RWPE1 (cell line): ENCODE measurements at regions not wholly inside any gene's neighbourhood (a gene's known extent, or its start where the extent isn't known, plus 50 kb on each side); places are given as distances from the start of the nearest gene placed in this dataset.
A peak's percentile ranks its signal among the peaks of the same experiment; 100 is the strongest.

Experiments used
- CTCF ChIA-PET: fragments of 350-600 bp; sonication (Branson Sonifier 250); formaldehyde crosslinking; extraction: SDS; loops from one replicate; lab custom pipeline; 2021; lab: Yijun Ruan, JAX
- POLR2A ChIA-PET: fragments of 400-600 bp; formaldehyde crosslinking; extraction: SDS; loops from one replicate; lab custom pipeline; 2020; ENCODE audit warnings: antibody characterized with exemption; ENCODE audit not compliant: low non-redundant PET; lab: Yijun Ruan, JAX
- DNase-seq: peaks from one replicate; pipeline ENCODE4 v3.0.0; 2012; ENCODE audit warnings: low spot score
- H3K27ac ChIP-seq: fragments of 450-650 bp; 2 replicates; pipeline ENCODE4 v1.5.1; 2017
- TF ChIP-seq, protein P1 (sequence below): fragments of 450-650 bp; conservative IDR thresholded peaks from 2 replicates; pipeline ENCODE4 v1.5.1; 2017; ENCODE audit warnings: low read depth, mild to moderate bottlenecking

DNA sequence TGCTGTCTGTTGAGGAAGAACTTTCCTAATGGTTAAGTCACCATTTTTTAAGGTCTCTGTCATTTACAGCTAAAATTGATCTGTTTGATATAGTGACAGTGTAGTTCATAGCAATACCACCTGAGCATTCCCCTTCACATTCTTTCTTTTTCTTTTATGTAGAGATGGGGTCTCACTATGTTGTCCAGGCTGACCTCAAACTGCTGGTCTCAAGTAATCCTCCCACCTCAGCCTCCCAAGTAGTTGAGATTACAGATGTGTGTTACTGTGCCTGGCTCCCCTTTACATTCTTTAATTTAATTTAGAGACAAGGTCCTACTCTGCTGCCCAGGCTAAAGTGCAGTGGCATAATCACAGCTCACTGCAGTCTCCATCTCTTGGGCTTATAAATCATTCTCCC lies 72.7 kb upstream of the ACVR1 start:
- DNase-seq, result no peak
- no peak overlapping the region for H3K27ac ChIP-seq
- TF ChIP-seq, protein P1, sequence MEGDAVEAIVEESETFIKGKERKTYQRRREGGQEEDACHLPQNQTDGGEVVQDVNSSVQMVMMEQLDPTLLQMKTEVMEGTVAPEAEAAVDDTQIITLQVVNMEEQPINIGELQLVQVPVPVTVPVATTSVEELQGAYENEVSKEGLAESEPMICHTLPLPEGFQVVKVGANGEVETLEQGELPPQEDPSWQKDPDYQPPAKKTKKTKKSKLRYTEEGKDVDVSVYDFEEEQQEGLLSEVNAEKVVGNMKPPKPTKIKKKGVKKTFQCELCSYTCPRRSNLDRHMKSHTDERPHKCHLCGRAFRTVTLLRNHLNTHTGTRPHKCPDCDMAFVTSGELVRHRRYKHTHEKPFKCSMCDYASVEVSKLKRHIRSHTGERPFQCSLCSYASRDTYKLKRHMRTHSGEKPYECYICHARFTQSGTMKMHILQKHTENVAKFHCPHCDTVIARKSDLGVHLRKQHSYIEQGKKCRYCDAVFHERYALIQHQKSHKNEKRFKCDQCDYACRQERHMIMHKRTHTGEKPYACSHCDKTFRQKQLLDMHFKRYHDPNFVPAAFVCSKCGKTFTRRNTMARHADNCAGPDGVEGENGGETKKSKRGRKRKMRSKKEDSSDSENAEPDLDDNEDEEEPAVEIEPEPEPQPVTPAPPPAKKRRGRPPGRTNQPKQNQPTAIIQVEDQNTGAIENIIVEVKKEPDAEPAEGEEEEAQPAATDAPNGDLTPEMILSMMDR, result no peak
- ChIA-PET CTCF (interaction anchor here (0.7 kb wide), 1 partner anchor 66 kb away, joined by 3 read pairs; no protein-coding TSS in a partner anchor), POLR2A (no interaction called here)

DNA sequence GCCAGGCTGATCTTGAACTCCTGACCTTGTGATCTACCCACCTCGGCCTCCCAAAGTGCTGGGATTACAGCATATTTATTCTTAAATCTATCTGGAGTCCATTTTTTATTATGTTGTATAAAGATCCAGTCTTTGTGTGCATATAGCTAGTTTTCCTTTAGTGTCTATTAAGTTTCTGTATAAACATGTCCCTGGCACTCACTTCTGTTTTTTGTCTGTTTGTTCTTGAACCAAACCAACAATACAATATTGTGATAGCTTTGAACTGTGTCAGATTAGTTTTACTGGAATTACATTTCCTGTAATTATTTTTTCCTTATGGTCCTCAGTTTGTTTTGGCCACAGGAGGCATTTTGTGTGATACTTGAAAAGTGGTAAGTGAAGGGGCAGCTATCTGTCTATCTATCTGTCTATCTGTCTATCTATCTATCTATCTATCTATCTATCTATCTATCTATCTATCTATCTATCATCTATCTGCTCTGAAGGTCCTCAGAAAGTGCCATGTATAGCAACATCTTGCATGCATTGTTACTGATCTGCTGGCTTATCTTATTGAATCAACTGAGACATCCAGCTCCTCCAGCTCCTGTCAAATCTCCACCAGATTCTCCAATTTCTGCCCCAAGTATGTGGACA lies 70.9 kb upstream of the ACVR1 start:
- POLR2A ChIA-PET, result no interaction called here
- TF ChIP-seq, protein P1, result no peak
- CTCF ChIA-PET, result interaction anchor here (0.8 kb wide), 1 partner anchor 76 kb away, joined by 3 read pairs; no protein-coding TSS in a partner anchor
- DNase-seq, result no peak
- H3K27ac ChIP-seq, result no peak overlapping the region

DNA sequence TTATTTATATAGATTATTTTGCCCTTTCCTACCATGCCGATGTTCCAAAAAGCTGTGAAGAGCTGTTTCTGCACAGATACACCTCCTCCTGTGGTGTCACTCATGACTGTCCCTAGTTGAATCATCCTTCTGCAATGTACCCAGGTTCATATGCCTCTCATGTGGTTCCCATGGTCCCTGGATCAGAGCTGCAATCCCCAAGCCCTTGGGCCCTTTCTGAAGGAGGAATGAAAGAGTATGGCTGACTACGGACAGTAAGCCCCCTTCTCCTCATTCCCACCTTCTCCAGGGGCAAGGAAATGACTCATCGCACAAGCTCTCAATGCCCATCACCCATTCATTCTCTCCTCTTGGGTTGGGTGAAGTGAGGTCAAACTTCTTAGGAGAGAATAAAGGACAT lies 63.9 kb upstream of the ACVR1 start:
- ChIA-PET POLR2A (no interaction called here), CTCF (no interaction called here)
- no peak overlapping the region for H3K27ac ChIP-seq
- no peak for DNase-seq
- TF ChIP-seq, protein P1, result no peak

DNA sequence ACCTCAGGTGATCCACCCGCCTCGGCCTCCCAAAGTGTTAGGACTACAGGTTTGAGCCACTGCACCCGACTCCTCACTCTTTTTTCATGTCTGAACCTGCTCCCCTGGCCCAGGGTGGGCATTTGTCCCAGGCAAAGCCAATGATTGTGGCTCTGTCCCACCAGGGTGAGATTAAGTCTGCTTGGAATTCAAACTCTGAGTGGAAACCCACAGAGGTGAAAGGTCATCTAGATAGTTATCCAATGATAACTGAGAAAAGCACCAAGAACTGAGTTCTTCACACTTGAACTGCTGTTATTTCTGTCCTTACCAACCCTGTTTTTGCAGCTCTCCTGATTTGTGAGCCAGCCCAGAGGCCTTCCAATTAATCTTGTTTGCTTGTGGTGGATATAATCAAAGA lies 62.4 kb upstream of the ACVR1 start:
- TF ChIP-seq, protein P1, result no peak
- no peak for DNase-seq
- POLR2A ChIA-PET, result no interaction called here
- CTCF ChIA-PET, result no interaction called here
- no peak overlapping the region for H3K27ac ChIP-seq

DNA sequence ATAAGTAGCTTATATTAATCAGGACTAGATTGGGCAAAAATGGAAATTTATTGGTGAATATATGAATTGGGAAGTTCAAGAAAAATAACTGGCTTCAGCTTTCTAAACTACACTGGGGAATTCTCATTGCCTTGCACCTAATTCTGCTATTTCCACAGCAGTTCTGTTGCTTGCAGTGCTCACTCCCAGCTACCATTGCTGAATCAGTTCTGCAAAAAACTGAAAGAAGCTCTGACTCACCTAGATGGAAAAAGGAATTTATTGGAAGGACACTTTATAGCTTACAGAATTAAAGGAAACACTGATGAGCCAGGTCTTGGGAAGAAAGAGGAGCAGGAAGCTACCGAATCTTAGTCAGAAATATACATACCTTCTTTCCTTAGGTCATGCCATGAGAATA lies 60.3 kb upstream of the ACVR1 start:
- POLR2A ChIA-PET, result no interaction called here
- DNase-seq, result peak; percentile 38
- TF ChIP-seq, protein P1, result no peak
- CTCF ChIA-PET, result no interaction called here
- no peak overlapping the region for H3K27ac ChIP-seq

DNA sequence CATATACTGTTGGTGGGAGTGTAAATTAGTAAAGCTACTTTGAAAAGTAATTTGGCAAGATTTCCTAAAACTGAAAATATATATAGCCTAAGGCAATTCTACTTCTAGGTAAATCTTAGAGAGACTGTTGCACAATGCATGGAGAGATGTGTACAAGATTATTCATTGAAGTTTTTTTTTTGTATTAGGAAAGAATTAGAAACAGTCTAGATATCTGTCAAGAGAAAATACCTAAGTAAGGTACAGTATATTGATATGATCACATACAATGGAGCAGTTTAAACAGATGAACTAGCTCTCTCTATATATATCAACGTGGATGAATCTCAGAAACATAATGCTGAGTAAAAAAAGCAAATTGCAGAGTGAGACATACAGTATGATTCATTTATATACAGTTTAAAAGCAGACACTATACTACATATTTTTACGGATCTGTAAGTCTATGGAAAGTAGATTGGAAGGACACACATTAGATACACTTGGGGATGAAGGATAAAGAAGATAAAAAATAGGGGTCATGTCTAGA lies 59.3 kb upstream of the ACVR1 start:
- no peak for DNase-seq
- CTCF ChIA-PET, result no interaction called here
- POLR2A ChIA-PET, result no interaction called here
- no peak overlapping the region for H3K27ac ChIP-seq
- TF ChIP-seq, protein P1, result no peak
